Activated CD8-positive, alpha-beta memory T cell treated with anti-CD3 and anti-CD28 coated beads for 48 hours (primary cell): ENCODE measurements at regions not wholly inside any gene's neighbourhood (a gene's known extent, or its start where the extent isn't known, plus 50 kb on each side); places are given as distances from the start of the nearest gene placed in this dataset.

Experiments used
- DNase-seq, 3 experiments: peaks; one replicate each; pipeline ENCODE4 v3.0.0-alpha.2; 2020; ENCODE audit warnings: low read depth in 2 of 3, low spot score in 2 of 3

DNA sequence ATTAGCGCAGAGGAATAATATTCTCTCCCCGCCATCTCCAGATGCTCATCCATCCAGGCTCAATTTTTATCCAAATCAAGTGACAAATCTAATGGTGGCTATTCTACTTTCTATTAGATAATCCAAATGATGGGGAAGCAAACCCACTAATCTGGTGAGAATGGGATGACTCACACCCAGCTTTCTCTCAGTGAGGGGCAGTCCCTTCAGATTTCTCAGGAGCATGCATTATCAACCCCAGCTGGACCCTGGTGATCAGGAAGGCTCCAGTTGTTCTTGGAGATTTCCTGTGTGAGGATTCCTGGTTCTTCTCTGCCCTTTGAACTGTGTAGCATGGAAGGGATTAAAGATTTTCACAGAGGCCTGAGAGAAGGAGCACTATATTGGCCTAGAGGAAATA lies 358.0 kb downstream of the WDR72 start:
- no peak for DNase-seq

GRCh38 chr15:53400986-53401385 lies 358.5 kb downstream of the WDR72 start:
- no peak for DNase-seq

GRCh38 chr15:53397041-53397616 lies 362.3 kb downstream of the WDR72 start:
- no peak for DNase-seq

DNA sequence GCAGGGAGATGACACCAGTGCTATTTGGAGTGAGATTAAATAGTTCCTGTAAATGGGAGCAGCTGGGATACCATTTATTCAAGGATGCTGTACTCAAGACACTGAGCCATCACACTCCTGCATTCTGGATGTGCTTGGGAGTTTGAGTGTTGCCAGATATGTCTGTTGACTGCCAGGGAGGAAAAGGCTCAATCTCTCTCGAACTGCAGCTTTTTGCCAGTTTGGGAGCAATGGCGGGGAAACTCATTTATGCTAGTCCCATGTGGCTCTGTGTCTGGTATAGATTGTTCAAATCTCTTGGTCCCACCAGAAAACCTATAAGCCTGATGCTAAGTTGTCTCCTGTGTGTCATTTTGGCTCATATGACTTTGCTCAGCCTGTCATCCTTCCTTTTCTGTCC lies 363.6 kb downstream of the WDR72 start:
- no peak for DNase-seq

DNA sequence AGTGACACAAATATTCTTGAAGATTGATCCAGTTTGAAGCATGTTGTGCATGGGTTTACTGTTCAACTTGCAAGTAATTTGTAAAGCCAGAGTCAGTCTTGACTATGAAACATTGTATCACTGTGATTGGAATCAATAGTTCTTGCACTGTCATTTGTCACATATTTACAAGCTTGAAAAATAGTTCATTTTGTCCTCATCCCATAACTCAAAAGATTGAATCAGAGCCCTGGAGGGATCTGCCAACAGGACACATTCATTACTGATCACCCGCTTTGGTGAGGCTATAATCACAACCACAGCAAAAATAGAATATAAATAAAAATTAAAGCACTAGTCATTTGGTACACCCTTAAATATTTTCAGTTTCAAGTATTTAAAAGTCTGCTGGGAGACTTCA lies 368.9 kb downstream of the WDR72 start:
- no peak for DNase-seq

GRCh38 chr15:53389271-53390037 lies 370.0 kb downstream of the WDR72 start:
- no peak for DNase-seq

GRCh38 chr15:53384417-53384816 lies 375.0 kb downstream of the WDR72 start:
- no peak for DNase-seq

DNA sequence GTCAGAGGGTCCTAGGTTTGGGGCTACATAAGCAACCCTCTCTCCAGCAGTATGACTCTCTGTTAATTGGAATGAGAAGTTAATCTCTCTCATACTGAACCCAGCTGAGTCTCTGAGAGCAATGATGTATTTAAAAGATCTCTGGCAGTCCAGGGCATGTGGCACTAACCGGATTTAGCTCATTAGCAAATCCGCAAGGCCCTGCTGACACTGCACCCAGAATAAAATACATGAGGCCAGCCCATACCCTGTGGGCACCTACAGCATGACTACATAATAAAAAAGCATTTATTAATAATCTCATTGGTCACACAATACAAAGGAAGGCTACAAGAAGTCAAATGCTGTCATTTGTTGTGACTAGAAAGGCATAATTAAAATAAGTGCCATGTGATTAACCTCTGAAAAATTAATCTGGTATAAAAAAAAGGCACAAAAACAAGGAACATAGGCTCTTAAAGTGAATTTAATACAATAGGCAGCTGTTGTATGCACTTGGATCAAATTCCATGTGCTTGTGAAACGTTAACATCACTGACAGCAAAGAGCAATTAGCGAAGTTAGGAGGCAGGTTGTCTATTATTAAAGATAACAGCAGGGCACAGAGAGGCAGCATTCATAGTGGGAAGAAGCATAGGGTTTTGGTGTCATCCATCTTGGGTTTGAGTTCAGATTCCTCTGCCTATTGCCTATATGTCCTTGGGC lies 381.2 kb downstream of the WDR72 start:
- DNase-seq: no peak

DNA sequence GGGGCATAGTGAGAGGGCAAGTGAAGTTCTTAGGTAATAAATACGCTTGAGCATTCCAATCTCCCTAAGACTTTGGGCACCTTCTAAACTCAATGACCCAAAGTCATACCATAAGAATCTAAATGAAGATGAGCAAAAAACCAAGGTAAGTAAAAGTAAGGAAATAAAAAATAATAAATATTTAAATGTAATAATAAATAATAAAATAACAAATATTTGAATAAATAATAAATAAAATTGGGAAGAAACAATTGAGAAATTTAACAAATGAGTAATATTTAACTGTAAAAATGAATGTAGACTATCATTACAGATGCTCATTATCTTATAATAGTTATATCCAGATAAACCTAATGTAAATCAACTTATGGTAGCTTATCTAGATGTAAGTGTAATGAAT lies 391.7 kb downstream of the WDR72 start:
- DNase-seq: no peak

DNA sequence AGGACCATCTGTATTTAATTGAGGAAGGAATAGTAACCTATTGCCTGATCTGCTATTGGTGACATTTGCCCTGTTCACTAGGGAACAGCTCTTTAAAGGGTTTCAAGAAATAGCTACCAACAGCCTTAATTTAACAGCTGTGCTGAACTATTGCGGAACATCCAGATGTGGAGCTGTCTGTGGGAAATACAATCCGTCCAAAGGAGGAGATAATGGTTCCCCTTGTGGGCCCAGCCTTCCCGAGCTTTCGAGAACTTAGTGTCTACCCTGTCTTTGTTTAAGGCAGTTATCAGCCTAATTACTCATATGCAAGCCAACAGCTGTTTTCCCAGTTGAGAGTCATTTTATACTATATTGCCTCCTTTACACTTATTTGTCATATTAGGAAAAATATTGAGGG lies 398.6 kb downstream of the WDR72 start:
- no peak for DNase-seq

DNA sequence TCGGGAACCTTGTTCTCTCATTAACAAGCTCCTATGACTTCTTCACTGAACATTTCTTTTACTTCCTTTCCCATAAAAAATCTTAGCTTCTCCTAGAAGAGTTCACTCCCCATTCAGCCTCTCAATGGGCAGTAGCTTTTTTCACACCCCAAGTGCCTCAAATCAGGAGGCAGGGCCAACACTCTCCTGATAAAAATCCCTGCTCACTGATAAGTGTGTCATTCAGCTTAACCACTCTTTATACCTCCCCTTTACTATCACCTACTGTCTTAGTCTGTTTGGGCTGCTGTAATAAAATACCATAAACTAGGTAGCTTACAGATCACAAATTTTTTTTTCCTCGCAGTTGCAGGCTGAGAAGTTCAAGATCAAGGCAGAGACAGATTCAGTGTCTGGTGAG lies 400.4 kb downstream of the WDR72 start:
- DNase-seq: no peak

DNA sequence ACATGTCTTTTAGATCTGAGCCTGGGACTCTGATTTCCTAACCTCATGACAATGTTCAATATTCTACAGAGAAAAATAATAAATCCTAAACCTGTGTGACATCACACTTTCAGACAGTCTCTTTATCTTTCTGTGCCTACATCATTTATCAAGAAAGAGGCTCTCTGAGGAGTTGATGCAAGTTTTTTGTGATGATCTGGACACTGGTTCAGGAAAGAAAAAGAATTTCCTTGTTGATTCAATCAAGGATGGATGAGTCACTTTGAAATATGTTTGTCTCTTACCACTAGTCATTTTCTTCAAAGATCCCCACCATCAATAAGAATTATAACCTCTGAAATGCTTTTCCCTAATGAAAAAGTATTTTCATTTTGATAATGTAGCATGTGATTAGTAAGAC lies 404.6 kb downstream of the WDR72 start:
- DNase-seq: no peak

- no peak for DNase-seq
Measured at GRCh38 chr15:53351373-53351772, 408.1 kb downstream of the WDR72 start.

DNA sequence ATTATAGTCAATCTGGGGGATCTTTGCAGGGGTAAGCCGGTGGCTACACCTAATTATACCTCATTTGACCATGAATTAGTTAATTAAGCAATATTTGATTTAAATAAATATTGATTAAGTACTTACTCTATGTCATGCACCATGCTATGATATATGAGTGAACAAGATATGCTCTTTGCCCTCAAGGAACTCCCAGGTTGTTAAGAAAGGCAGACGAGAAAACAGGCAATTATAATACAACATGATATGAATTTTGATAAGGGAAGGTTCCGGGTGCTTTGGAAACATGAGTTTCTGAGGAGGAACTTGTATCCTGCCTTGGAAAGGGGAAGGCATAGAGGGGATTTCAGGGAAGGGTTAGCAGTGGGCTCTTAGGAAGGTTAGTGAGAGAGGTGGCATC lies 412.9 kb downstream of the WDR72 start:
- DNase-seq: no peak

DNA sequence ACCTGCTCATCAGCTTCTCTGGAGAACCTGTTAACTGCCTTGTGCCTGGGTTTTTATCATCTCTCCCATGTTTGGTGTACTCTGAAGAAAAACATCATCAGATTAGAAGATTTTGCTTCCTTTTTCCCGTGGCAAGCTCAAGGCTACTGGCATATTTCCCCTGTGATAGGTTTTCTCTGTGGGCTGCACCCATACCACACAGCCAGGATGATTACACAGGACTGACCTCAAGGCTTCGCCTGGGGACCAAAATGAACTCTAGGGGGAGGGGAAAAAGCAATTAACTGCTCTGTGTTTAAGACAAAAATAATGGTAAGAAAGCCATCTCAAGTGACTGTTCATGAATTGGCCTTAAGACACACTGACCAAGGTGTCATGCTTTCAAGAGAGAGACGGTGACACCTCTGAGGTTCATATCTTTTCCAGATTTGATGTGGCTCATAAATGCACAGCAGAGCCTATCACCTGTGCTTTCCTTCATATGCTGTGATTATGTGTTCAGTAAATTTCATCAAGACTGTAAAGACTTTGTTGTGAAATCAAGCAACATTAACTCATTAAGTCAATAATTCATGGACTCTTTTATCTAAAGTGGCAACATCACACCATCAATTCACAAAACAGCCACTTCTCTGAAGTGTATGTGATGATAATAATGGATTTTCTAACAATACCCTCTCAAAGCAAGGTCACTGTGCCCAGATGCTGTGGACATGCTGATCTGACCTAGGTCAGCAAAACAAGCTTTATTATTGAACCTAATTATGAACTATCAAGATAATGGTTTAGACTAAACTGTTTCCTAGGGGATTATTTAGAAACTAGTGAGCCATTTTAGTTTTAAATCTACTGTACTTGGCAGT lies 427.9 kb downstream of the WDR72 start:
- DNase-seq: no peak

- no peak for DNase-seq
Measured at GRCh38 chr15:53328341-53328740, 431.1 kb downstream of the WDR72 start.

GRCh38 chr15:53324061-53324460 lies 435.4 kb downstream of the WDR72 start:
- DNase-seq: no peak

DNA sequence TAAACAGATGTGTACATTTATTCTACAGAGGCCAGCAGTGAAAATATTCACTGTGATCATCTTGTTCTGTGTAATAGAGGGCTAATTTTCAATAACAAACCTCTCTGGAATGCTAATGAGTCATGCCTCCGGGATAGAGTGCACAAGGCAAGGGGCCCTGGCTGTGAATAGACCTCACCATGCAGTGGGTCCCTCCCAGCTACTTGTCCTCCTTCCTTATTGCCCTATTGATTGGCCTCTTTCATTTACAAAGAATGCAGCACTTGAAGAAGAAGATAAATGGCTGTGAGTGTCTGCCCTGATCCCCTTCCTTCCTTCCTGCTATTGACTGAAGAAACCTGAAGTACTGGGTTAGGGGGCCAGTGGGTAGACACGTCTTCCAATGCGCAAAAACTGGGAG lies 436.3 kb downstream of the WDR72 start:
- no peak for DNase-seq

DNA sequence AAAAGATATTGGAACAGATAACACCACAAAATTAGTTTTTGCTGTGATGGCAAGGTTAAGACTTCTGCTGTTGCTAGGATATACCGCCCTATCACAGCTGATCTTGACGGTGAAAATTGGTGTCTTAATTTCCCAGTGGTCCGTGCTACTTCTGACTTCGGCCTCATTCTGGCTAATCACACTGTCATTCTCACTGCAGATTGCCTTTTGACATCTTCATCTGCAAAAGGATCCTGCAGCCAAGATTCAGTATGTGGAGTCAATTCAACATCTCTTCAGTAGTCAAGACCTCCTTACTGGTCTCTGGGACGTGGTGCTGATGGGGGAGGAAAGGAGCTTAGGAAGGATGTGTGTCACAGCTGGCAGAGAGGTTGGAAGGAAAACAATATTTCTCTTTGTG lies 438.6 kb downstream of the WDR72 start:
- DNase-seq: no peak

DNA sequence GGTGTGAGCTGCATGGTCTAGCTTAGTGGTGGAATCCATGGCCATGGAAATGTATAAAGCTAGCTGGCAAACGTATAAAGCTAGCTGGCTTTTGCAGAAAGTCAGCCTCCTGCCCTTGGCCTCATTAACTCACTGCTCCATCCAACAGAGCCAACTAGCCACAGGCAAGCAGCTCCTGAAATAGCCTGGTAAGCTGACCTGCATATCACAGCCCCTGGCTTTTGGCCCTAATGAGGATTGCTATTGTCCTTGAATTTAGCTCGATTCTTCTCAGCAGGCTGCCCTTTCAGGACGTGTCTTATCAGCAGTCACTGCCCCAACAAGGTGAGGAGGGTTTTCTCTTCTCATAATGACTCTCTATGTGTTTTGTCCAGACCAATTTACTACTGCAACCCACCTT lies 446.8 kb downstream of the WDR72 start:
- no peak for DNase-seq

DNA sequence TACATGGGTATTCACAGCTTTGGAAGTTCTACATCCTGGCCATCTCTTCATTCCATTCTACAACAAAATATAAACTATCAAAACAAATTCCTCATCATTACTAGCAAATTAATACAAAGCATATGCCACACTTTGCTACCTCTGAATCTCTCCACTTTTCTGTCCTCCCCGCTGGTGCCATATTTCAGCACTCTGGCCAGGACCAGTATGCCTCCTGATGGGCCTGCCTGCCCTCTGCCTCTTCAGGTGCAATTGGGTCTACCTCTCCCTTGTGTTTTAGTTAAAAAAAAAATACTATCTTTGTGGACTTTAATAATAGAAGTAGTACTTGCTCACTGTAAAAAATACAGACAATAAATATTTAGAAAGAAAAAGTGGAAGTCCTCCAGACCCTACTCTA lies 448.8 kb downstream of the WDR72 start:
- no peak for DNase-seq
